HEK293 (cell line): ENCODE measurements at regions not wholly inside any gene's neighbourhood (a gene's known extent, or its start where the extent isn't known, plus 50 kb on each side); places are given as distances from the start of the nearest gene placed in this dataset.

Experiments
- CTCF ChIP-seq: fragments of 450-650 bp; formaldehyde crosslinking; IDR thresholded peaks from 2 replicates; pipeline ENCODE4 v1.5.1; 2016; ENCODE audit warnings: missing biosample characterization, missing genetic modification characterization
- SCRT2 ChIP-seq: fragments of 450-650 bp; formaldehyde crosslinking; IDR thresholded peaks from 2 replicates; pipeline ENCODE4 v1.5.1; 2016; ENCODE audit warnings: missing biosample characterization, missing genetic modification characterization
- SP7 ChIP-seq: fragments of 450-650 bp; formaldehyde crosslinking; IDR thresholded peaks from 2 replicates; pipeline ENCODE4 v1.5.1; 2016; ENCODE audit warnings: missing biosample characterization, missing genetic modification characterization
- ZNF48 ChIP-seq: fragments of 450-650 bp; formaldehyde crosslinking; IDR thresholded peaks from 2 replicates; pipeline ENCODE4 v1.5.1; 2016; ENCODE audit warnings: missing biosample characterization, missing genetic modification characterization
- ZNF514 ChIP-seq: fragments of 450-650 bp; formaldehyde crosslinking; IDR thresholded peaks from 2 replicates; pipeline ENCODE4 v1.5.1; 2016; ENCODE audit warnings: missing biosample characterization, missing genetic modification characterization
- ZNF558 ChIP-seq: fragments of 450-650 bp; formaldehyde crosslinking; IDR thresholded peaks from 2 replicates; pipeline ENCODE4 v1.5.1; 2016; ENCODE audit warnings: missing biosample characterization, missing genetic modification characterization

DNA sequence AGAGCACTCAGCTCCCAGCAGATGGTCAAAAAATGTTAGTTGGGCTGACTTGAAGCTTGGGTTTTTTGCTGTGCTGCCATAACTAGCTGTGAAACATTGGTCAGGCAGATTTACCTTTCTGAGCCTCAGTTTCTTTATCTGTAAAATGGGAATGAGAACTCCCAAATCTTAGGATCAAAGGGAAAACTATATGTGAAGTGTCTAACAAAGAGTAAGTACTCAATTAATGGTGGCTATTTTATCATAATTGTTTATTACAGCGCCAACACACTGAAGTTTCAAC lies 164.2 kb upstream of the POU3F1 start:
- TF ChIP-seq CTCF (tag by site-specific recombination): no peak
- no peak; the same call in 1 of the 2 replicates for TF ChIP-seq SCRT2 (tag by site-specific recombination)
- no peak for TF ChIP-seq ZNF558 (tag by site-specific recombination)
- TF ChIP-seq ZNF514 (tag by site-specific recombination): no peak
- TF ChIP-seq SP7 (tag by site-specific recombination): no peak
- no peak for TF ChIP-seq ZNF48
